Globus pallidus (tissue), 1 donor: ENCODE measurements at regions not wholly inside any gene's neighbourhood (a gene's known extent, or its start where the extent isn't known, plus 50 kb on each side); places are given as distances from the start of the nearest gene placed in this dataset.
A peak's percentile ranks its signal among the peaks of the same experiment; 100 is the strongest.

Experiments used
- DNase-seq: peaks from one replicate; pipeline ENCODE4 v3.0.0-alpha.2; 2015; ENCODE audit warnings: low spot score

DNA sequence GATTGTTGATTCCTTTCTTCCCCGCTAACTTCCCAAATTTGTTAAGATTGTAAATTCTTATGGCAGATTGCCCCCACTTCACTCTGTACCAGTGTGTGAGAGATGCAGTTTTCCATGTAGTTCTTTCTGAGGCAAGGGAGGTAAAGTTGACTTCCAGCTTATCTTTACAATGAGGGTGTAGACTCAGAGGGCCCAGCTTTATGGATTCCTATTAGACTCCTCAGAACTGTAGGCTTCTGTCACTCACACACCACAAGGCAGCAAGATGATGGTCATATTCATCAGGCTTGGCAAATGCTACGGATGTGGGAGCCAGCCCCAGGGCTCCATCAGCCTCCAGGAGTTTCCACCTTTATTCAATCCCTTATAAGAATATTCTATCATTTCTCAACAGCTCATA, 461.9 kb upstream of the KLF4 start:
- no peak for DNase-seq

DNA sequence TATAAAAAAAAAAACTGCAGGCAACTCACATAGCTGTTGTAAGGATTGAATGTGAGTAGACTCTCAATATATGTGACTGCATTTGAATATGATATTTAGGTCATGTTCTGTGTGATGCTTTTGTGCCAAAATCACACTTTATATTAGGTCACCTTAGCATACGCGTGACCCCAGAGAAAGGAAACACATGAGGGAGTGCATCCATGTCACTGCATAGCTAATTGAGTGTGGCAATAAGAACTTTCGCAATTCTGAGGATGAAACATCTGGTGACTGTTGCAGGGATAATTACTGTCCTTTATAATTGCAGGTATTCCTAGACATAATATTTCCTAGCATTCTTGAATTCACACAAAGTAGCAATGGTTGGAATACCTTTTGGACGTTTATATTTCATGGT, 459.5 kb upstream of the KLF4 start:
- no peak for DNase-seq

- DNase-seq, result no peak
Measured at GRCh38 chr9:107948601-107949000, 459.0 kb upstream of the KLF4 start.

GRCh38 chr9:107948086-107948485, 458.5 kb upstream of the KLF4 start:
- no peak for DNase-seq

GRCh38 chr9:107946364-107947141, 457.0 kb upstream of the KLF4 start:
- no peak for DNase-seq

DNA sequence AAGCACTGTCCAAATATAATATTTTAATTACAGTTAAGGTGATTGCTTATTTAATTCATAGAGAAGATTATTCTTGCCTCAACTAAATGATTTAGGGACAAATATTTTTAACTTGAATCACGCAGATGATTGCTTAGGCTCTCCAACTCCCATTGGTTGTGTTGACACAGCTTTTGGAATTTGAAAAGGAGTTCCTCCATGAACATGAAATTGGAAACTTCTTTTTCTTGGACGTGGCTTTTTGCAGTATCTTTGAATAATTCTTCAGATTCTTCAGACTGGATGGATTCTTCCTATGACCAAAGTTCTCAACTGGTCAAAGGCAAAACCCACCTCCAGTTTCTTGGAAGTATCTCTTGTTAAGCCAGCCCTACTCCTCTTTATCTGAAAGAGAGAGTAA, 456.4 kb upstream of the KLF4 start:
- no peak for DNase-seq

DNA sequence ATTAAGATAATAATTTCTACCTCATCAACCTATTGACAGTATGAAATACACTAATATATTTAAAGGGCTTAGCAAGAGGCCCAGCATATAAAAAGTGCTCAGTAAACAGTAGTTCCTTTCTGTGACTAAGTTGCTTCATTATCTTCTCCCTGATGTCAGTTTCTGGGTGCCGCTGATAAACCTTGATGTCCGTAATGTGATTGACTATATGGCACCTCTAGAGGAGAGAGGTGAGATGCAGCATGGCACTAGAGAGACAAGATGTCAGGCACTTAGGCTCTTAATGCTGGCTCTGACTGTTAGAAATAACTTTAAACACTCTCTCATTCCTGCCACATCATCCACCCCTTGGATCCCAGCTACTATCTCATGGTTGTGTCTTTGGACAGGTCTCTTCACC, 455.9 kb upstream of the KLF4 start:
- no peak for DNase-seq

GRCh38 chr9:107944387-107944786, 454.8 kb upstream of the KLF4 start:
- no peak for DNase-seq

DNA sequence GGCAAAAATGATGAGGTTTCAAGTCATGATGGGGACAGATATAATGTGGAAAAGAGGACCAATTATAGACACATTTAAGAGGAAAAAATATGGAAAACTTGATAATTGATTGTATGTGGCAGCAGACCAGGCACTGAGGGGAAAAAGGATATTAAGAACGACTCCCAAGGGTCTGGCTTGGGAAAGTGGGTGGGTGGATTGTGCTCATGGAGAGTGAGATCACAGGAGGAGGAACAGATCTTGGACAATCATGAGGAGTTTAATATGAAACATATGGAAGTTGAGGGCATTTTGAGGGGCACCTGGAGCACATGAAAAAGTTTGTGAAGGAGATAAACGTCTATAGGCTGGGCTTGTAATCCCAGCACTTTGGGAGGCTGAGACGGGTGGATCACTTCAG, 454.3 kb upstream of the KLF4 start:
- DNase-seq, result no peak

DNA sequence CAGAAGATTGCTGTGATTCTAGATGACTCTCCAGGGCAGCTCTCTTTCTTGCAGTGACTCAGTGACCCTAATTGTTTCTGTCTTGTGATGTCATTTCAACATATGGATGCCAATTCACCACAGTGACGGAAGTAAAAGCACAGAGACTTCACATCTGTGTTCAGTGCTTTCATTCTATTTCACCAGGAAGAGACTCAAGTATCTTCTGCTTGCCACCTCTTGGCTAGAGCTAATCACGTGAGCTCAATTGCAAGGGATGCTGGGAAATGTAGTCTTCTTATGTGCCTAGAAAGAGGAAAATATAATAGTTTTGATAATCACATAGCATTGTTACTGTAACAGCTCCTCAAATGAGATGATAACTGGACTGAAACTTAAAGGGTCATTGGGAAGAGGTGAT, 453.3 kb upstream of the KLF4 start:
- DNase-seq, result no peak

DNA sequence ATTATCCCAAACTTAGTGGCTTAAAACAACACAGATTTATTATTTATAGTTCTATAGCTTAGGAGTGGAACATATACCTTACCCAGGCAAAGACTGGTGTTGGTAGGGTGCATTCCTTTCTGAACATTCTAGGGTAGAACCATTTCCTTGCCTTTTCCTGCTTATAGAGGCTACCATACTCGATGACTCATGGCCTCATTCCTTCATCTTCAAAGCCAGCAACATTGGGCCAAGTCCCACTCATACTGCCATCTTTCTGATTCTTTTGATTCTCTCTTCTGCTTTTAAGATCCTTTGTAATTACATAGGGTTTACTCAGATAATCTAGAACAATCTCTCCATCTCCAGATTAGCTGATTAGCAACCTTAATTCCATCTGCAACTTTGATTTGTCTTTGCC, 452.7 kb upstream of the KLF4 start:
- no peak for DNase-seq

- DNase-seq, result no peak
Measured at GRCh38 chr9:107940616-107941595, 451.3 kb upstream of the KLF4 start.

DNA sequence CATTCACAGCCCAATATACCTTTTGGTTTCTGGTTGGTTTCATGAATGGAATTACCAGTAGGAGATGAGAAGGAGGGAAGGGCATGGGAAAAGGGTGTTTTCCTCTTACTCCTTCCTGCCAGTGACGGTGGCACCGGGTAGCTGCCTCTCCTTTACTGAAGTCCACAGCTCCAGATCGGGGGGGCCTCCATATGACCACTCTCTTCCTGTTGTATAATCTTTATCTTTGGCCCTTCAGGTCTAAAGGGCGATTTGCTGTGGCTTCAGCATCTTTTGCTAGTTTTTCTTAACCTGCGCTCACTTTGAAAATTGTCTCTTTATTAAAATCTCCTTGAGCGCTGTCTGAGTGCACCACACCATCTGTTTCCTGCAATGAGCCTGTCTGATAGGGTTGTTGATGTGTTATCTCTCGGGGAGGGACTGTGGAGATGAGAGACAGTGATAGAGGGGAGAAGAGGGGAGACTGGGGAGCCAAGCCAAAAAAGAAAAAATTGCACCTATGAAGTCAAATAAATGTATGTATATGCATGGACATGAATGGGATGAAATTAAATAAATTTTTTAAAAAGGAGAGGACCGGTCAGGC, 449.3 kb upstream of the KLF4 start:
- DNase-seq, result no peak

DNA sequence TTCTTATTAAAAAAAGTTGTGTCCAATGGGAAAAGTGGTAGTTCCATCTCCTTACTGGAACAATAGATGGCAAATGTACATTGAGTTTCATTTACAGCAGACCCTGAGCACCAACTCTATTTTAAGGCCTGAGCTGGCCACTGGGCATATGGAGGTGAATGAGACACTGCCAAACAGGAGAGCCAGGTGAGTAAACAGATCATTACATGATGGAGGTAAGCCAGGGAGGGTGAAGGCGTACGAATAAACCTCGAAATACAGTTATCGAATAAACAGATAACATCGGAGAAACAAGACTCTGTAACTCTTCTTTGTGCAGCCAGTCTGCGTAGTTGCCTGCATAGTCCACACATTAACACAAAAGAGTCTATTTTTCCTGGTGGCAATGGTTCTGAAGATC, 446.4 kb upstream of the KLF4 start:
- no peak for DNase-seq

DNA sequence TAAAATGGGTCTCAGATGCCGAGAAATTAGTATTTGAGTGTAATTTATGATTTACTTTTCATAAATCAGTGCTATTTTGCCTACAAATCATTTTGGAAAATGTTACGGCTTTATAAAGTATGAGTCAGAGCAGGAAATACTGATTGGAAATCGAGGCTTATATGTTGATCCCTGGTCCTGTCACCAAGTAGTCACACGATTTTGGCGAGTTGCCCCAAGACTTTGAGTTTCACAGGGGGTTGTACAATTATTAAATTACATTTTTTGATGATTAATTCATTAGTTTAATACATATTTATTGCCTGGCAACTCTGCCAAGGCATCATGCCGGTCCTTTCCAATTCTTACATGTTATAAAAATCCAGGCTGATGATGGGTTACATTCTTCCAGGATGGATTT, 443.9 kb upstream of the KLF4 start:
- no peak for DNase-seq

DNA sequence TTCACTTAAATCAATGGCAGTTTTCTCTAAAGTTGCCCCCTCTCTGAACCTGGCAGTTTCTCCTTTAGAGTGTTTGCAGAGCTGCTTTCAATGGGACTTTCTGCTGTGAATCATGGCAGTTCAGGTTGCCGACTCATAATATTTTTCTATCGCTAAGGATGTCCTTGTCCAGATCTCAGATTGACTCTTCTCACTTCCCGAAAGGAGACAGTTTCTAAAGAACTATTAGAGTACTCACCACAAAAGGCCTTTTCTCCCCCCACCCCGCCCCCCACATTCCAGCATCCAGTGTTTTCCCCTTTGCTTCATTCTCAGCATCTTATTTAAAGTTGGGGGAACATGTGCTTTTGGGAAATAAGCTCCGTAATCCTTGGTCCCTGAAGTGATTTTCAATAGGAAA, 443.5 kb upstream of the KLF4 start:
- no peak for DNase-seq

DNA sequence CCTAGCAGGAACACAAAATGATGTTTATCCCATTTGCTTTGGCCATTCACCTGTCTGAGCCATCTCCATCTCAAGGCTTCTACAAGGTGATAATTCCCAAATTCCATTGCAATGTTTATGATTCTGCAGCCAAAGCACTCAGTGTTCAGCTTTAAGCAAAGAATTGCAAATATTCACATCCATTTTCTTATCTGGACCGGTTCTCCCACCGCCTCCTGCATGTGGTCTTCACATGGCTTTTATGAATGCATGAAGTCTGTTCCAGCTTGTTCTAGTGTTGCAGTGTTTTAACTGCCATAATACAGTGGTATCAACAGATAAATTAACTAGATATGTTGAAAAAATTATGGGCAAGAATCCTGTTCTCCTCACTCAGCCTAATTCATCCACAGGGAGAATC, 443.0 kb upstream of the KLF4 start:
- DNase-seq, result no peak

DNA sequence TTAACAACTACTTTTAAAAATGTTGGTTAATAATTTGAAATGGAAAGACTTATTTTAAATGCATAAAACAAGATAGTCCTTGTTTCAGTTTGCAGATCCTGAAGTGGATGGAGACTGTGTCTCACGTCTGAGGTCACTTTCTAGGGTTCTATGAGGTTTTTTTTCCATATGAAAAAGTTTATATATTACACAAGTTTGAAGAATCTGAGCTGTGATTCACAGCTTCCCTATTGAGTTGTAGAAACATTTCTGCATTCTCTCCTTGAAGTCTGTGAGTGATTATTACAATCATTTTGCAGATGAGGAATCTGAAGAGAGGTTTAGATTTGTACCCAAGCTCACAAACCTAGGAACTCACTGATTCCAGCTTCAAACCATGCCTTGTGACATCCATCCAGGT, 442.5 kb upstream of the KLF4 start:
- DNase-seq, result no peak

DNA sequence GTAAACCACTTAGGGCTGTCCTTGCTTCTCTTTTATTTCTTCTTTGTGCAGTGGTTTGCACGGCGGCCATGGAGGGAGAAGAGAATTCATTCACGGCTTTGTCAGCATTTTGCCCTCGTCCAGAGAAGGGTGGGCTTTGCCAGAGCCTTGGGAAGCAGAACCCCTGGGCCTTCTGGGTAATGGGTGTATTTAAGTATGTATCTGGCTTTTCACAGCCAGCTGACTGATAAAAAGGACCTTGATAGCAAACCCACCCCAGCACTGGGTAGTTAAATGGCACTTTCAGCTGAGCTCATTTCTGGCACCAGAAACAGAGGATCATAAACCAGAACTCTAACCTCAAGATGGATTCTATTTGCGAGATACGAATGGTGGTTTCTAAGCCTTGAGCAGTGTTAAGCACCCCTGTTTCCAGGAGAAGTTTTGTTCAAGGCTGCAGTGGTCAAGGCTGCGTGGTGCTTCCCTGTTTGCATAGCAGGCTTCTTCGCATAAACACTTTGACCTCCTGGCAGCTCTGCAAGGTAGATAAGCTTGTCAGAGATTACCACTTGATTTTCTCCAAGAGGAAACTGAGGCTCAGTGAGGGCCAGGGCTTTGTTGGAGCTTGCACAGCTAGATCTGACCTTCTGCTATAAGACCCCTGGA, 441.6 kb upstream of the KLF4 start:
- no peak for DNase-seq

DNA sequence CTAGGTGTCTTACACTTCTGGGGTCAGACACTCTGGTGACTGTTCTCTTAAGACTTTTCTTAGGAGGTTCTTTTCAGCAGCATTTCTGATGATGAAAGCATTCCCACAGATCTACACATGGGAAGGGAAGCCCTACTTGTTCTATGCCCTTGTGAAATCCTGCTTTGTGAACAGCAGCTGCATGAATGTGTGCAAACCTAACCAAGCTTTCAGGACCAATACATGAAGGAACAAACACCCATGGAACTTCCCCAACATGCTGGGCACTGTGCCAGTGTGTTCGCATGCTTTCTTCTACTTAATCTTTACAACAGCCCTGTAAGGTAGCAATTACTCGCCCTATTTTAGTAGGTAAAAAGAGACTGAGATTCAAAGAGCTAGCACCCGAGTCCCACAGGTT, 439.9 kb upstream of the KLF4 start:
- DNase-seq, result peak; percentile 15

GRCh38 chr9:107928701-107929371, 439.3 kb upstream of the KLF4 start:
- DNase-seq, result no peak

- DNase-seq, result no peak
Measured at GRCh38 chr9:107927276-107927675, 437.7 kb upstream of the KLF4 start.
